ENCODE measurements at regions not wholly inside any gene's neighbourhood (a gene's known extent, or its start where the extent isn't known, plus 50 kb on each side); places are given as distances from the start of the nearest gene placed in this dataset.

- TF ChIP-seq ELK4 (IDR thresholded peaks at IDR 0.05; ENCODE audit: borderline replicate concordance, low read depth, low read length) (no peak), GLIS1 (tag by site-specific recombination; IDR thresholded peaks at IDR 0.05) (no peak)
- CTCF ChIA-PET, result interaction anchor here (0.7 kb wide), 1 partner anchor 1454 kb away, joined by 3 read pairs; no protein-coding TSS in a partner anchor
These were observed 1141.4 kb upstream of the EYS start for GRCh38 chr6:66848244-66848953.

GRCh38 chr6:66838764-66839163 lies 1131.7 kb upstream of the EYS start:
- CTCF ChIA-PET, result no interaction called here
- POLR2A ChIA-PET, result no interaction called here
- Histone ChIP-seq H3K4me1 (ENCODE audit: control insufficient read depth, insufficient read depth, low read length) (no peaks in the 10 kb centered on the region), H3K27ac (ENCODE audit: extremely low read depth, low read depth, low read length) (no peak overlapping the region), H3K36me3 (ENCODE audit: control insufficient read depth in 2 of 2, insufficient read depth in 1 of 2, low read length in 2 of 2) (no peaks in the 10 kb centered on the region), H3K4me3 (ENCODE audit: low read depth, low read length) (no peak overlapping the region), H3K9me3 (ENCODE audit: control insufficient read depth, insufficient read depth, low read depth, low read length) (no peaks in the 10 kb centered on the region)
- no peak for TF ChIP-seq ZNF202 (tag by site-specific recombination; IDR thresholded peaks at IDR 0.05; ENCODE audit: borderline replicate concordance)
- TF ChIP-seq OSR2 (tag by site-specific recombination; IDR thresholded peaks at IDR 0.05), result no peak
- TF ChIP-seq ZNF10 (tag by site-specific recombination; IDR thresholded peaks at IDR 0.05), result no peak
- no peak for TF ChIP-seq KLF17 (tag by site-specific recombination; IDR thresholded peaks at IDR 0.05)
- no peak for TF ChIP-seq ZNF600 (tag by site-specific recombination; IDR thresholded peaks at IDR 0.05)
- no peak for TF ChIP-seq ZNF555 (tag by site-specific recombination; conservative IDR thresholded peaks at IDR 0.05)
- no peak for TF ChIP-seq MYNN (tag by site-specific recombination; IDR thresholded peaks at IDR 0.05; ENCODE audit: borderline replicate concordance)
- no peak for TF ChIP-seq ZNF843 (tag by site-specific recombination; IDR thresholded peaks at IDR 0.05)
- TF ChIP-seq ZNF621 (tag by site-specific recombination; IDR thresholded peaks at IDR 0.05), result no peak
- TF ChIP-seq ZNF747 (tag by site-specific recombination; IDR thresholded peaks at IDR 0.05), result no peak
- no peak for TF ChIP-seq PRDM4 (tag by site-specific recombination; IDR thresholded peaks at IDR 0.05)
- TF ChIP-seq MEIS1 (CRISPR knock-in tag; IDR thresholded peaks at IDR 0.05; ENCODE audit: borderline replicate concordance), result no peak
- TF ChIP-seq ZNF791 (tag by site-specific recombination; IDR thresholded peaks at IDR 0.05), result no peak
- no peak for TF ChIP-seq ZNF623 (tag by site-specific recombination; IDR thresholded peaks at IDR 0.05)

More at GRCh38 chr6:66848244-66848953, 1141.4 kb upstream of the EYS start:
- no peaks in the 10 kb centered on the region for H3K36me3 ChIP-seq (ENCODE audit: control insufficient read depth in 2 of 2, insufficient read depth in 1 of 2, low read length in 2 of 2)
- H3K27ac ChIP-seq (ENCODE audit: extremely low read depth, low read depth, low read length), result no peak overlapping the region
- no peaks in the 10 kb centered on the region for H3K9me3 ChIP-seq (ENCODE audit: control insufficient read depth, insufficient read depth, low read depth, low read length)
- POLR2A ChIA-PET, result no interaction called here
- no peak overlapping the region for H3K4me3 ChIP-seq (ENCODE audit: low read depth, low read length)
- H3K4me1 ChIP-seq (ENCODE audit: control insufficient read depth, insufficient read depth, low read length), result no peaks in the 10 kb centered on the region

- Histone ChIP-seq H3K27ac (ENCODE audit: extremely low read depth, low read depth, low read length) (no peak overlapping the region), H3K9me3 (ENCODE audit: control insufficient read depth, insufficient read depth, low read depth, low read length) (no peaks in the 10 kb centered on the region), H3K4me3 (ENCODE audit: low read depth, low read length) (no peak overlapping the region), H3K4me1 (ENCODE audit: control insufficient read depth, insufficient read depth, low read length) (no peaks in the 10 kb centered on the region), H3K36me3 (ENCODE audit: control insufficient read depth in 2 of 2, insufficient read depth in 1 of 2, low read length in 2 of 2) (no peaks in the 10 kb centered on the region)
- CTCF ChIA-PET, result no interaction called here
- no peak for TF ChIP-seq ZNF266 (tag by site-specific recombination; IDR thresholded peaks at IDR 0.05; ENCODE audit: low read depth)
- no peak for TF ChIP-seq ZFHX2 (tag by site-specific recombination; conservative IDR thresholded peaks at IDR 0.05)
- TF ChIP-seq SCRT2 (tag by site-specific recombination; IDR thresholded peaks at IDR 0.05), result no peak
- POLR2A ChIA-PET, result no interaction called here
These were observed 1118.5 kb upstream of the EYS start for GRCh38 chr6:66825539-66825938.

Measured in HEK293 (cell line).